GM19239 (cell line): ENCODE measurements at regions not wholly inside any gene's neighbourhood (a gene's known extent, or its start where the extent isn't known, plus 50 kb on each side); places are given as distances from the start of the nearest gene placed in this dataset.
"Not testable (repeated sequence)": the region's sequence is repeated elsewhere in the genome, so short reads cannot be mapped to it uniquely, and the experiment has no call there.

Experiments used
- DNase-seq: peaks from one replicate; pipeline ENCODE4 v3.0.0; 2011; ENCODE audit warnings: low spot score; ENCODE audit not compliant: insufficient read length
- FAIRE-seq: peaks from 2 replicates; lab custom pipeline; 2011; peaks lifted over from hg19 to GRCh38; lab: Jason Lieb, UNC

- not testable (repeated sequence) for FAIRE-seq
Measured at GRCh38 chr17:27365329-27365945, 71.5 kb downstream of the WSB1 start.

GRCh38 chr17:27366437-27366836 lies 72.5 kb downstream of the WSB1 start:
- DNase-seq (no peak), FAIRE-seq (no peak)

More at GRCh38 chr17:27365329-27365945, 71.5 kb downstream of the WSB1 start:
- not testable (repeated sequence) for DNase-seq

- no peak for DNase-seq
- no peak for FAIRE-seq
Measured at GRCh38 chr17:27367121-27367981, 73.4 kb downstream of the WSB1 start.

- no peak for FAIRE-seq
- no peak for DNase-seq
Measured at GRCh38 chr17:27368151-27368795, 74.4 kb downstream of the WSB1 start.

DNA sequence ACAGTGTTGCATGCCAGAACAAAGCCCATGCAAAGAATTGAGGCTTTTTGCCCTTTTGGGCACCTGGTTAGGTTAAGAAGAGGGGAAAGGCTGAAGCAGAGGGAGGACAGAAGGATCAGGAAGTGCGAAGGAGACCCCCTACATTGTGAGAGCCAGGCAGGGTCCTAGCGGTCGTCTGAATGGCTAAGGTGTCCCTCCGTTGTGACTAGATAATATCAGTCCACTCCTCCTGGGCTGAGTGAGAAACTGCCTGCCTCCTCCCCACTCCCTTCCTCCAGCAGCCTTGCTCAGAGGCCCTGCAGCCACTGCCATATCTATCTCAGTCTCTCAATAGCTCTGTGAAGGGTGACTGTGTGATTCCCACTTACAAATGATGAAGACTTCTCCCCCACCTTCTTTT lies 75.1 kb downstream of the WSB1 start:
- no peak for DNase-seq
- no peak for FAIRE-seq

DNA sequence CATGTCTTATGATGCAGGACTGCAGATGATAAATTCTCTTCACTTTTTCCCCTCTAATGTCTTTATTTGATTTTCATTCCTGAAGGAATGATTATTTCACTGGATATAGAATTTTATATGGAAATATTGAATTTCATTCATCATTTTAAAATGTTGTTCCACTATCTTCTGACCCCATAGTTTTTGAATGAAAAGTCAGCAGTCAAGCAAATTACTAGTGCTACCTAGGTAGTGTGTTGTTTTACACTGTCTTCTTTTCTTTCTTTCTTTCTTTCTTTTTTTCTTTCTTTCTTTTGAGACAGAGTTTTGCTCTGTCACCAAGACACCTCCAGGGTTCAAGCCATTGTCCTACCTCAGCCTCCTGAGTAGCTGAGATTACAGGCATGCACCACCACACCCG lies 76.9 kb downstream of the WSB1 start:
- no peak for DNase-seq
- FAIRE-seq, result no peak

DNA sequence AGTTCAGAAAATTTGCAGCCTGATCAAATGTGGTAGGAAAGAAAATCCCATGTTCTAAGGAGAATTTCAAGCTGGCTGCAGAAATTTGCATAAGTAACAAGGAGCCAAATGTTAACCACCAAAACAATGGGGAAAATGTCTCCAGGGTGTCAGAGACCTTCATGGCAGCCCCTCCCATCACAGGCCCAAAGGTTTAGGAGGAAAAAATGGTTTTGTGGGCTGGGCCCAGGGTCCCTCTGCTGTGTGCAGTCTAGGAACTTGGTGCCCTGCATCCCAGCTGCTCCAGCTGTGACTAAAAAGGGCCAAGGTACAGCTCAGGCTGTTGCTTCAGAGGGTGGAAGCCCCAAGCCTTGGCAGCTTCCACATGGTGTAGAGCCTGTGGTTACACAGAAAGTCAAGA lies 79.8 kb downstream of the WSB1 start:
- not testable (repeated sequence) for DNase-seq, FAIRE-seq

GRCh38 chr17:27376637-27377547 lies 79.4 kb upstream of the KSR1 start:
- FAIRE-seq (no peak), DNase-seq (no peak)

DNA sequence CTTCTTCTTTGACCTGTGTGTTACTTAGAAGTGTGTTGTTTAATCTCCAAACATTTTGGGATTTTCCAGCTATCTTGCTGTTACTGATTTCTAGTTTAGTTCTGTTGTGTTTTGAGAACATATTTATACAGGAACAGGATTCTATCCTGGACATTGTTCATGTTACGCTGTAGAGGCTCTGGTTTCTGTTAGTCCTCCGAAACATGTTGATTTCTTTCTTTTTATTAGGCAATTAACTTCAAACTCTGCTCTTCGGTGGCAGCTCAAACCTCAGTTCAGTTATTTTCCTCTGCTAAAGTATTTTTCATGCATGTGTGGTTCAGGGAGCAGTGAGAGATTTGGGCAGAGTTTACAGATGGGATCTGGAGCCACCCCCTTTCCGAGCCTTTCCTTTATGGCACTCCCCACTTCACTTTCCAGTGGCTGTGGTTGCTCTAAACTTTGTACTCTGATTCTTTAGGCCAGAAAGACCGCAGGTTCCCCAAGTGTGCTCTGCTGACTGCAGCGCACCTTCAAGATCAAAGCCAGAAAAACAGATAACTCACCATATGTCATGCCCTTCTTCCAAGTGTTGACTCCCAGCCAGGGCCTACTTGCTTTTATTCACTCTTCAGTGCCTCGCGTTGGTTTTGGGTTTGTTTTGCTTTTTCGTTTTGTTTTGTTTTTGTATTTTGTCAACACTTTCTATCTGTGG lies 77.6 kb upstream of the KSR1 start:
- DNase-seq (no peak), FAIRE-seq (no peak)

- DNase-seq, result no peak
- FAIRE-seq, result no peak
Measured at GRCh38 chr17:27379888-27380533, 76.2 kb upstream of the KSR1 start.

GRCh38 chr17:27380551-27380950 lies 75.7 kb upstream of the KSR1 start:
- DNase-seq, result no peak
- FAIRE-seq, result no peak

DNA sequence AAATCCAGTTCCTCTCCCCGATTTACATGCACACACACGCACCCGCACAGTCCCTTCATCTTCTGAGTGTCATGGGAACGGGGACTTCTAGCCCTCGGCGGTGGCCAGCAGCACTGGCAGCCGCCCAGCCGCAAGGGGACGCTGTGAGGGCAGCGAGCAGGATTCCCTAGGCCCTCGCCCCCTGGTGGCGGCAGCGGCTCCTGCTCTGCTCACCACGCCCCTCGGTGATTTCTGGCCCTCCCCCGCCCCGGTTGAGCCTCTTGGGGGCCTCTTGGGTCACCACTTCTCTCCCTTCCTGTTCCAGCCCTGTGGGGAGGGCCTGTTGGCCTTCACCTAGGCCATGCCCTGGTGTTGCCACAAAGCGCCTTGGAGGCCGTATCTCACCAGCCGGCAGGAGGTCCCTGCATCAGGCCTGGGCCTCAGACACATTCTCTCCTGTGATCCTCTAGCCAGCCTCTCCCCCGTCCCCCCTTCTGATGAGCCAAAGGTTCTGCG lies 75.2 kb upstream of the KSR1 start:
- FAIRE-seq (no peak), DNase-seq (peak; percentile 75)

- DNase-seq (no peak), FAIRE-seq (no peak)
Measured at GRCh38 chr17:27382025-27382424, 74.2 kb upstream of the KSR1 start.

GRCh38 chr17:27384261-27384701 lies 72.0 kb upstream of the KSR1 start:
- no peak for FAIRE-seq
- no peak for DNase-seq

- DNase-seq (no peak), FAIRE-seq (no peak)
Measured at GRCh38 chr17:27384726-27385125, 71.5 kb upstream of the KSR1 start.

DNA sequence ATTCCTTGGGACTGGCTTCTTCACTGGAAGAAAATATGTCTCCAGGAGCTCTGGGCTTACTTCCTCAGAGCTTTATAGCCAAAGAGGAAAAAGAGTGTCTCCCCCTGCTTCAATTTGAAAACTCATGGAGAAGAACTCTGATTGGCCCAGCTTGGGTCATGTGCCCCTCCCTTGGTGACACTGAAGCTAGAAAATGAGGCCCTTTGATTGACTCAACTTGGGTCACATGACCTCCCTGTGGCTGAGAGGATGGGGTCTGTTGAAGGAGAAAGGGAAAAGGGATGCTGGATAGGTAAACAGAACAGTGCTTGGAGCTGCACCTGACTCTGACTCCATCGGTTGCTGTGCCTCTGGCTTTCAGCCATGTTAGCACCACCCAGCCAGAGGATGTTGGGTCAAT lies 70.6 kb upstream of the KSR1 start:
- DNase-seq, result no peak
- no peak for FAIRE-seq

GRCh38 chr17:27386206-27387075 lies 69.8 kb upstream of the KSR1 start:
- FAIRE-seq (no peak), DNase-seq (no peak)

- no peak for DNase-seq
Measured at GRCh38 chr17:27389542-27390140, 66.6 kb upstream of the KSR1 start.

More at GRCh38 chr17:27389542-27390140, 66.6 kb upstream of the KSR1 start:
- no peak for FAIRE-seq
